OCI-LY1 (cell line): ENCODE measurements at regions not wholly inside any gene's neighbourhood (a gene's known extent, or its start where the extent isn't known, plus 50 kb on each side); places are given as distances from the start of the nearest gene placed in this dataset.

Experiments used
- EZH2 ChIP-seq: fragments of 200-600 bp; sonication (generic), shearing (Covaris generic); IDR thresholded peaks from 2 replicates; pipeline ENCODE4 v1.8.0; 2017; ENCODE audit warnings: borderline replicate concordance, mixed run types, mild to moderate bottlenecking, antibody characterized with exemption, low read length, moderate library complexity, mixed read lengths
- TF ChIP-seq, protein P1 (sequence below): fragments of 200-600 bp; sonication (generic), shearing (Covaris generic); IDR thresholded peaks from 2 replicates; pipeline ENCODE4 v1.5.1; 2017; ENCODE audit warnings: mild to moderate bottlenecking, antibody characterized with exemption, low read length, moderate library complexity, mixed read lengths

DNA sequence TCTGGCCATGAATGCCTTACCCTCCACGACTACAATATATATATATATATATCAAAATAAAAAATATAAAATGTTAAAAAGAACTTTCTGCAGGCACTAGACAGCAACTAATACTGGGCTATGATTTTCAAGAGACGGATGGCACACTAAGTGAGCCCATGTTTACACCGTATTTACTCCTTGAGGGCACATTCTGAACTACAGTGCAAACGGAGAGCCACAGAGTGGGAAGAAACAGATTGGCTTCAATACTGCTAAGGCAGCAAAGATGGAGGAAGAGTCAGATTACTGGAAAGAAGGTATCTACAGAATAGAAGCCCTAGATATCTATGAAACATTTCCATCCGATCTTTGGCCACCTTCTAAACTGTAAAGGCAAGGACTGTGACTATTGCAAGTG, 330.3 kb downstream of the HTR1B start:
- TF ChIP-seq EZH2, result no peak
- TF ChIP-seq, protein P1, sequence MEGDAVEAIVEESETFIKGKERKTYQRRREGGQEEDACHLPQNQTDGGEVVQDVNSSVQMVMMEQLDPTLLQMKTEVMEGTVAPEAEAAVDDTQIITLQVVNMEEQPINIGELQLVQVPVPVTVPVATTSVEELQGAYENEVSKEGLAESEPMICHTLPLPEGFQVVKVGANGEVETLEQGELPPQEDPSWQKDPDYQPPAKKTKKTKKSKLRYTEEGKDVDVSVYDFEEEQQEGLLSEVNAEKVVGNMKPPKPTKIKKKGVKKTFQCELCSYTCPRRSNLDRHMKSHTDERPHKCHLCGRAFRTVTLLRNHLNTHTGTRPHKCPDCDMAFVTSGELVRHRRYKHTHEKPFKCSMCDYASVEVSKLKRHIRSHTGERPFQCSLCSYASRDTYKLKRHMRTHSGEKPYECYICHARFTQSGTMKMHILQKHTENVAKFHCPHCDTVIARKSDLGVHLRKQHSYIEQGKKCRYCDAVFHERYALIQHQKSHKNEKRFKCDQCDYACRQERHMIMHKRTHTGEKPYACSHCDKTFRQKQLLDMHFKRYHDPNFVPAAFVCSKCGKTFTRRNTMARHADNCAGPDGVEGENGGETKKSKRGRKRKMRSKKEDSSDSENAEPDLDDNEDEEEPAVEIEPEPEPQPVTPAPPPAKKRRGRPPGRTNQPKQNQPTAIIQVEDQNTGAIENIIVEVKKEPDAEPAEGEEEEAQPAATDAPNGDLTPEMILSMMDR, result no peak
